Stimulated activated CD8-positive, alpha-beta memory T cell treated with anti-CD3 and anti-CD28 coated beads, Interleukin-4, amount 100 ng/mL, for 48 hours (primary cell): ENCODE measurements at regions not wholly inside any gene's neighbourhood (a gene's known extent, or its start where the extent isn't known, plus 50 kb on each side); places are given as distances from the start of the nearest gene placed in this dataset.

Source experiments
- DNase-seq: peaks from one replicate; pipeline ENCODE4 v3.0.0-alpha.2; 2020

DNA sequence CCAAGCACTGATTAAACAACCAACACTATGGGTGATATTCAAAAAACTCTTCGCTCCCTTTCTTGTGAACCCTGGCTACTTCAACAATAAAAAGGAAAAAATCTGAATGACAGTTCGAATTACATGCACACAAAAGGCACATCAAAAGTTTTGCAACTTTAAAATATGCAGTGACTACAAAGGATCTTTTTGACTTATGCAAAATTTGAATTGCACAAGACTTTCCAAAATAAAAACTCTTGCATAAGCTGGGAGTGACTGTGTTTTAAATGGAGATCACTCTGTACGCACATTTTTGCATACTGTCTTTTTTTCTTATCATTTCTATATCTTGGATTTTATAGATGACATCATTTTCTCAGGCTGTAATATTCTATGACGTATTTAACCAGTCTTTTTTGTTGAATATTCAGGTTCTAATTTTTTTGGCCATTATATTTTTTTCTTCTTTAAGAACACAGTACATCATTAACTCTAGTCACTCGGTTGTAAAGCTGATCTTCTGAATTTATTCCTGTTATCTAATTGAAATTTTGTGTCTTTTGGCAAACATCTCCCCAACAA, 667.6 kb upstream of the TBX3 start:
- no peak for DNase-seq

DNA sequence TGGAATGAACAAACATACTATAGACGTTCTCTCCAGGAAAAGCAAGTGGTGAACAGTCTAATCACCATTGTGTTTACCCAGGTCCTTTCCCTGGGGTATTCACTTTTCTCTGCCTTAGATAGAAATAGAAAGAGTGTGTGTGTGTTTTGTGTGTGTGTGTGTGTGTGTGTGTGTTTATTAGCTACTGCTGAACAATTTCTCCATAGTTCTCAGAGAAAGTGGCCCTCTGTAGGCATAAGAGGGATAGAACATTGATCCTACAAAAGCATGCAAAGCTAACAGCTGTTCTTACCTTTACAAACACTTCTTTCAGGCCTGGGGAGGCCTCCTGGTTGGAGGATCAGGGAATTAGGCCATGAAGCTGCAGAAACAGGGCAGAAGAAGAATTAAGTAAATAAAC, 665.7 kb upstream of the TBX3 start:
- DNase-seq: no peak

DNA sequence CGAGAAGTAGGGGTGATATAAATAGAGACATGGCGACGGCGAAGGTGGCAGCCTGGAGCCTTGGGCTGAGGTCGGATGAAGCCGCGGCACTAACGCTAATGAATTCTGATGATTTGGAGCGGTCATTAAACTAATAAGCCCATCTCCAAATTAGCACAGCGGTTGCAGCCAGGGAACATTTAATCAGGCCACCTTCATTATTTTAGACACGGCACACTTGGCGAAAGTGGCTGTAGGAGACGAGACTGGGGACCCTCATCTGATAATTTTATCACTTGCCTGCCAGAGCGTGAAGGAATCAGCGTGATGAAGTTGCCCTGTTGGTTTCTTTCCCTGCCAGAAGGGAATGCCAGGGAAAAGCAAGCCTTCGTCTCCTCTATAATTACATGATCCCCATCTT, 664.3 kb upstream of the TBX3 start:
- DNase-seq: no peak

DNA sequence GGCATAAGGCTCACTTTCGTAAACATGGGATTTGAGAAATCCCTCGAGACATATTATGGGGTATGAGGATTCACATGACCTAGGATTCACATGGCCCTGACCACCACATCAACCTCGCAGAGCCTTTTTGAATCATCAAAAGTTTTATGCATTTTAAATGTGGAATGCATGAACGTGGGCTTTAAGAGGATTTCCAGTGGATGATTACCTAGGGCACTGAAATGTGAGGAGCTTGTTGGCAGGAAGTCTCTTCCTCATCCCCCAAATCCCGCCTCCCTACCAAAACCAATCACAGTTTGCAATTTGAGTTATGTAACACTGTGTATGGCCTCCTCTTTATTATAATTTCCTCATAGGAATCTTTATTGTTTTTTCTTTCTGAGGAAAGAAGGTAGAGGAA, 659.6 kb upstream of the TBX3 start:
- no peak for DNase-seq

DNA sequence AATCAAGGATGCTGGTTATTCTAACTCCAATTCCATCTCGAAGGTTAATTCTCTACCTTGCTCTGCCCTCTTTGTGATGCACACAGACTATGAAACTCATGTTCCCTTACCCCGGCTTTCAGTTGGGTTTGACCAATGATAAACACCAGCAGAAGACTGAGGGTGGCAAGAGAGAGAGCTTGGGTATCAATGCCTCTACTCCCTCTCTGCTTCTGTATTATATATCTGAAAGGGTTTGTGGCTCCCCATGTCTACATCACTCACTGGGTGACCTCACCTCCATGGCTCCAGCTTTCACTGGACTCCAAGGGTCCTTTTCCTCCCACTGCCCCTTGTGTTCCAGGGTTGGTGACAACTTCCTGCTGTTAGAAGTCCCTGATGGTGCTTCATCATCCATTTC, 659.0 kb upstream of the TBX3 start:
- DNase-seq: no peak

DNA sequence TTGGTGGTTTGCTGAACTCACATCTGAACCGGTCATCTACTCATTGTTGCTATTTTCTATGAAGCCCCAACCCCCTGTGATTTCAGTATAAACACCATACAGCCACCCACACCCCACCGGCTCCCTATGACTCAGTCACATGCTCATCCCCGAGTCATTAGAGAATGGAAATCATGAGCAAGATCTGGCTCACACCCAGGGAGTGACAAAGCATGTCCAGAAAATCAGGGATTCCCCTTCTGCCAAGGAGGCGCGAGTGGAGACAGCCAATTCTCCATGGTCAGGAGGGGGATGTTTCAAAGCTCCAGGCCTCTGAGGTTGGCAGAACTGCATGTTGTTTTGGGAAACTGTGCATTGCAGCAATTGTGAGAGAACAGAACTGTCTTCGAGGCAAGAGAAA, 657.5 kb upstream of the TBX3 start:
- DNase-seq: peak; percentile 23

DNA sequence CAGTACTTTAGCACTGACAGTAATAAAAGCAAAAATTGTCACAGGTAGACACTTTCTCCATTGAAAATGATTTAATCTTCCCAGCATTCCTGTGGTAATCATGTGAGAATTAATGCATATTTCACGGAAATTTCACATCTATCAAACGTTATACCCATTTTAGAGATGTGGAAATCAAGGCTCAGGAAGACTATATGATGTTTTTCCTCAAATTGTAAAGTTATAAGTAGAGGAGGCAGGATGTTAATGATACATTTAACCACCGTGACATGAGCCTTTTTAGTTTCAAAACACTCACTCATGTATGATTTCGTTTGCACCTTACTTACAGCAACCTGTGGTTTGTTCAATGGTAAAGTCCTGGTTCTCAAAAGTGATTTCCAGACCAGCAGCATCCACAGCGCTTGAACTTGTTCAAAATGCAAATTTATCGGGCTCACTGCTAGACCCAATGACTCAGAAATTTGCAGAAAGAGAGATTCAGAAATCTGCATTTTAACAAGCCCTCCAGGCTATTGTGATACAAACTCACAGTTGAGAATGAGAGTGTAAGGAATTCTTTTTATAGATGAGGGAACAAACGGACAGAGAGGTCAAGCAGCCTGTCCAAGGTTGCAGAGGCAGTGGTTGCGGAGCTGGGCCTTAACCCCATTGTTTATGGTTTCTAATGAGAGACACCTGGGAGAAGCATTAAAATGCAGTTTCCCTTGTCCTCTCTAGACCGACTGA, 654.8 kb upstream of the TBX3 start:
- no peak for DNase-seq

DNA sequence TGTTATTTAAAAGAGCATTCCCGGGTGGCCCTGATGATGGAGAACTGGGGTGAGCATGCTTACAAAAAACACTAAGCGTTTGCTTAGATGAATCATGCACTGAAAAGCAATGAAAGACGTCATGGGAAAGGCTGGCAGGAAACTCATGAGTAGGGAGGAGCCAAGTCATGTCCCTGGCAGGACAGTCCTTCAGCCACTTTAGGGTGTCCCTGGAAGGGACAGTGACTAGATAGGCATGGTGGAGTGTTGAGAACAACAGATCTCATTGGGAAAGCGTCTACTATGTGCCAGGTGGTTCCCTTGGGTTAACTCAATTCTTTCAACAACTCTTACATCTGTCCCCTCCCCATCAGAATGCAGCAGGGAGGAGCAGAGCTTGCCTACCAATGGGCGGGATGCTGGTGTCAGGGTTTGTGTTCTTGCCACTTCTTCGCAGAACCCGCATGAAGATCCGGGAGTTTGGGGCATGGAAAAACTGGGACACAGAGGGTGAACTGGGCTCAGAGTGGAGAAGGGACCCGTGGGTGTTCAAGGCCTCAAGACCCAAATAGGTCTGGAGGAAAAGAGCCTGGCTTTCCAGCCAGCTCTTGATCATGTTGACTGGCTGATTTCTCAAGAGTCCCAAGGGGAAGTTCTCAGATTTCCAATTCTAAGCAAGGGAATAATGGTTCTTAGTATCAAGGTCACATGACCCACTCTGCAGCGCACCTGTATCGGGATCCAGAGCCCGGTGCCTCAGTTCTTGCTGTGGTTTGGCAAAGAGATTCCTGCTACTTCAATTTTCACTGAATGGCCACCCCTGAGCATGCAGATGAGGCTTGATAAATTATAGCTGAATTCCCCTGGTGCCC, 653.9 kb upstream of the TBX3 start:
- DNase-seq: no peak

DNA sequence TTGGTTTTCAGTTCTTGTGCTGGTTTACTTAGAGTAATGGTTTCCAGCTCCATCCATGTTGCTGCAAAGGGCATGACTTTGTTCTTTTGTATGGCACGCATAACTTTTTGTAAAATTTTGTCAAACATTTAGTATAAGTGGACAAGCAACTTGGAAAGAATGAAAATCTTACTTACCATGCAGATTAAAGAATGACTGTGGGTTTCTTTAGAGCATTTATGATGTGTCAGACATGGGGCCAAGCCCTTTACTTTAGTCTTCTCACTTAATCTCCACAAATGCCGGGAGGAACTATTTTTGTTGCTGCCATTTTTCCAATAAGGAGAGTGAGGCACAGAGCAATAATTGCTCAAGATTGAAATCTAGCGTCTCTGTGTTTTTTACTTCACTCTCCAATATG, 652.5 kb upstream of the TBX3 start:
- DNase-seq: no peak

DNA sequence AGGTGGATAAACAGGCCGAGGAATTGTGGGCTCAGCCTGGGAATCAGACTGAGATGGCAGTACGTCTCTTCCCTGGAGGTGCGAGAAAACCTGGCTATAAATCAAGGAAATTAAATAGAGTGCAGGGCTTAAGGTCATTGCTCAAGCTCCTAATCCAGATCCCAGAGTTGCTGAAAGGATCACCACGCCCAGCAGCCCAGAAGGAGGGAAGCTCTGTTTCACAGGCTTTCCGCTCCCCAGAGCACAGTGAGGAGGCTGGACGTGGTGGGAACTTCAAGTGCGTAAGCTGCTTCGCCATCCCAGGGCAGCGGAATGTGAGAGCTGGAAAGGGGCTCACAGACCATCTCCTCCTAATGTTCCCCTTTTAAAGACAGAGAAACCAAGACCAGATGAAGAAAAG, 651.6 kb upstream of the TBX3 start:
- DNase-seq: no peak

DNA sequence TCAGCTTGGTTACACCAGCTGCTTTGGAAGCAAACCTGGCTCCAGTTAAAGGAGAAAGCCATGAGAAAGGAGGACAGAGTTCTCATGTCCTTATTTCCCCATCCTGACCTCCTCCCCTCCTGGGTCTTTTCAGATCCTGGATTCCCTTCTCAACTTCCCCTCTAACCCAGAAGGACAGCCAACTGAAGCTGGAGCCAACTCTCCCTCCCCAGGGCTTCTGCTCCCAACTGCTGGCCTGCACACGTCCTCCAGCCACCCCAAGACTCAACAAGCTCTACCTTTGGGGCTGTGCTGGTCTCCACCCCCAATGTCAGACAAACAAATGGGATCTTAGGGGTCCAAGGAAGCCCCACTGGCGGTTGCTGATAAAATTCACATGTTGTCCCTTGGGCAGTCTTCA, 651.1 kb upstream of the TBX3 start:
- DNase-seq: no peak

DNA sequence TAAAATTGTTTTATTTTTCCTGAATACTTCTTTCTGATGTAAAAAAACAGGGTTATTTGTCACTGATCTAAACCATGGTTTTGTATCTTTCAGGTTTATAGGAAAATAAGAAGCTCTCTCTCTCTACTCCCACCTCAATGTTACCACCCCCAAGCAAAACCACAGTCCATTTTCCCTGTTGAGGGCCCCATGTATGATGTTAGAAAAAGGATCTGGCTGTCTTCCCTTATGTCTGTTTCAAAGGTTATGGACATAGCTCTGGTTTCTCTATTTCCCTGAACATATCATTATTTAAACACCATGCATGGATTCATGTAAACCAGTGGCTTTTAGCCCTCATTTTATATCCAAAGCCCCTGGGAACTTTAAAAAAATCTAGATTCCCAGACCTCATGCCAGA, 649.0 kb upstream of the TBX3 start:
- DNase-seq: no peak

DNA sequence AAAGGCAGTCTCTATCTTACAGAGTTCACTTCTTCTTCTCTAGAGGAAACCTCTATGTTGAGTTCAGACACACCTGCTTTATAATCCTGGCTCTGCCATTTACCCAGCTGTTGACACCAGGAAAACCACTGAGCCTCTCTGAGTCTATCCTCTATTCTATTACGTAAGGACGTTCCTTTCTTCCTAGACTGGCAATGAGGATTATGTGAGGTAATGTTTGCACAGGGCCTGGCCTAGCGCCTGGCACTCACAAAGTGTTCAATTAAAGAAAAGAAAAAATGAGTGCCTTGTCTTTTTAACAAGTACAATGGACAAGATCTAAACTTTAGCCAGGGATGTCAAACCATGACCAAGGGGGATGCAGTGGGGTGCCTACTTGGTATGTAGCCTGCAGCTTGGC, 641.9 kb upstream of the TBX3 start:
- DNase-seq: no peak

DNA sequence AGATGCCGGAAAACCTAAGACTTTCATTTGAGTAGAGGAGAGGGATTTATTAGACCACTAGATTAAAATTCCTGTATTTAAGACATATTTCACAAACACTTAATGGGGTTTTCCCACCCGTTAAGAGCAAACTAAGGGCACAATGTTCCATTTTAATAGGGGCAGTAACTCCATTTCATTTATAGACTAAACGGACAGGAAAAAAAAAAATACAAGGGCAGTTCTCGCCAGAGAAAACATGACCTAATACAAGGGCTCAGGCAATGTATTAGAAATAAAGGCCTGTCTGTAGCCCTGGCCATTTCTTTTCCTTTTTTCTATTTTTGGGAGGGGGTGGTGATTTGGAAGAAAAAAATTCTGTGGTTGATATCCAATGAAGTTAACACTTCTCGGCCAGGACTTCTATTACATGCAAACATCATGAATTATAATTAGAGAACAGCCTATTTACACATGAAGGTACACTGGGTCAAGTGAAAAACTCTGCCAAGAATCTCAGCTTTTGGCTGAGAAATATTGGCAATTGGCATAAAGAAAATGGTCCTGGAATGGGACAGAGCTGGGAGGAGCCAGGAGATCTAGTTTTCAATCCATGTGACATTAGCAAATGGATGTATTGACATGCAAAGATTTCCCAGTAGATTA, 641.1 kb upstream of the TBX3 start:
- DNase-seq: no peak

DNA sequence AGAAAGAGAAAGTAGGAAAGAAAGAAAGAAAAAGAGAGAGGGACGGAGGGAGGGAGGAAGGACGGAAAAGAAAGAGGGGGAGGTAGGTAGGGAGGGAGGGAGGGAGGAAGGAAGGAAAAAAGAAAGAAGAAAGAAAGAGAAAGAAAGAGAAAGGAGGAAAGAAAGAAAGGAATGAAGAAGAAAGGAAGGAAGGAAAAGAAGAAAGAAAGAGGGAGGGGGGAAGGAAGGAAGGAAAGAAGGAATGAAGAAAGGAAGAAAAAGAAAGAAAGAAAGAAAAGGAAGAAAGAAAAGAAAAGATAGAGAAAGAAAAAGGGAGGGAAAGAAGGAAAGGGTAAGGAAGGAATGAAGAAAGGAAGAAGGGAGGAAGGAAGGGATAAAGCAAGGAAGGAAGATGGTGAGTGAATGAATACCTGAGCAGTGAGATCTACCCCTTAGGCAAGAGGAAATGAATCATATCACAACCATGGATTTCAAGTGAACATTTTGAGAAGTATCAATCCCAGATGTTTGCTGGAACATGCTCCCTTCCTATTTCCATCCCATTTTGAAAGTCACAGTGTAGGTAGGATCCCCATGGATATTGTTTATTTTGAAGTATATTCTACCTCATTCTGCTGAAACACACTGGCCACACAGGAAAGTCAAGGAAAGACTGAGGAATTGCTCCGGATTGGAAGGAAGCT, 639.4 kb upstream of the TBX3 start:
- DNase-seq: no peak

DNA sequence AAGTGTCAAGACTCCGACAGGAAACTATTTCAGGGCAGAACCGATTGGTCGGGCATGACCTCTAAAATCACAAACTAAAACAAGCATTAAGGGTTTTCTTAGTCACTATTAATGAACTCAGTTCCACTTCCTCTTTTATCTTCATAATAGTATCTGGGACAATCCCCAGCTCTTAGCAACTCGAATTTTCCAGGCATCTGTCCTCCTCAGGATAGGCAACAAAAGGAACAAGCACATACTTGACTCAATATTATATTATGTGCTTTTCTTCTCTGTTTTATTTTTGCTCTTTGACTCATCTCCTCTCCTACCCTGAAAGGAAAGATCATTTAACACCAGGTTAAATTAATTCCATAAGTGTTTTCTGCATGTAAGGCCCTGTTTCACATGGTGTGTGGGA, 638.3 kb upstream of the TBX3 start:
- DNase-seq: no peak

DNA sequence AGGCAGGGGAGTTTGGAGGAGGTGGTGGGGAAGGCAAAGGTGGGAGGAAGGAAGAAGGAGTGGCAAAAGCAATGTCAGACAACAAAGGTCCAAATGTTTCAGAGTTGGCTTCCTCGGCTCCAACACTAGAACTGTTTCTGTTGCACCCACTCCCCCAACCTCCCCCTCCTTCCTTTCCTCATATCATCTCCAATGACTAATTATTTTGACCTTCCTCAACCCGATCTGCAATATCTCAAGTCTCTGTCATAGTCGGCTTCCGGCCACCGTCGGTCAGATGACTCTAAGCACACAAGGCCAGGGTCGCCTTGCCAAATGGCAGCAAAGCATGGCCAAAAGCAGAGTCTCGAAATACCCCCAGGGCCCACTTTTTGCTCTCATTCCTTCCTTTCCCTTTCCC, 637.0 kb upstream of the TBX3 start:
- DNase-seq: no peak

DNA sequence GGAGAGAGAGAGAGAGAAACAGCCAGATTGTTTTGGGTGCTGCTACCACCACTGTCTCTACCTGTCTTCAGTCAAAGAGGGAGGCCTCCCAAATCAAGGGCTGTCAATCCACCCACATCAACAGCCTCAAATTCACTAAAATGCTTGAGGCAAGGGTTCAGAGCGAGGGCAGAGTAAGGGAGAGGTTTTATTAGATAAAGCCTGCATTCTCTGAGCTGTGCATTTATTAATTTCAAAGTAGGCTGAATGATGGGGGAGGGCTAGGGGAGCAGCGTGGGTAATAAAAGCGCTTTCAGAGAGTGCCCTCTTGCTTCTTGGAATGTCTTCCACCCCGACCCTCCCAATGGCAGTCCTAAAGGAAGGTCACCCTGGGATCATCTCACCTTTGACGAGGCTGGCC, 636.5 kb upstream of the TBX3 start:
- no peak for DNase-seq

DNA sequence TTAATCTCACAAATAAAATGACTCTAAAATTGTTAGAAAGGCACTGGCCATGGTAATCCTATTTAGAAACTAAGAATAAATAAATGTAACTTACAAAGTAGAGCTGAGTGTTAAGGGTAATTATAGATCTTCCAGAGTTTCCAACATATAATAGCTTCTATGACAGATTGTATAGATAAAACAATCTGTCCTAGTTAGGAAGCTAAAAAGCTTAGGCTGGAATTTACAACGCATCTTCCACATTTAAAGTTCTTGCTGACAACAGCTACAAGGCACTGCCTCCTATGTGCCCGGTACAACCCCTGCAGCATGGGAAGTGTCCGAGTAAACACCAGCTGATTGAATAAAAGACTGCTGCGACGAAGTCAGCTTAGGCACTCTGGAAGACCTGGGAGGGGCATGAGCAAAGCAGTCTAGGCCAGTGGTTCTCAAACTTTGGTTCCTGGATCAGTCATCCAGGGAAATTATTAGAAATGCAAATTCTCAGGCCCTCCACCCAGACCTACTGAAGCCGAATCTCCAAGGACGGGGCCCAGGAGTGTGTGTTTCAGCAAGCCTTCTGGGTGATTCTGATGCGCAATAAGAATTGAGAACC, 635.6 kb upstream of the TBX3 start:
- no peak for DNase-seq

DNA sequence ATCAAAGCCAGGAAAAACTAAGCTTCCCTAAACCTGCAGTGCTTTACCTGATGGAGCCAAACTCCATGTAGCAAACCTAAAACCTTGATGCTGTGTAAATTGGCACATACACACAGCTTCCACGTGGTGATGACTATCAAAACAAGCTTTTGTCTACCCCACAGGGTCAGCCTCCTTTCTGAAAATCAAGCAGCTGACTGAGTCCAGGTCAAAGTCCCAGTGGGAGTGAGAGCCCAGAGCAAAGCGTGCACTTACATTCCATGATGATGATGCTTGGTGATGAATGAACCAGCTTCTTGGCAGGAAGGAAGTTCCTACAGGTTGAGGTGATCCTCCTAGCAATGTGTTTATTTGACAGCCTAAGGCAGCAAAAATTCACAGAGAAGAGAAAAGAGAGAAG, 630.0 kb upstream of the TBX3 start:
- no peak for DNase-seq

DNA sequence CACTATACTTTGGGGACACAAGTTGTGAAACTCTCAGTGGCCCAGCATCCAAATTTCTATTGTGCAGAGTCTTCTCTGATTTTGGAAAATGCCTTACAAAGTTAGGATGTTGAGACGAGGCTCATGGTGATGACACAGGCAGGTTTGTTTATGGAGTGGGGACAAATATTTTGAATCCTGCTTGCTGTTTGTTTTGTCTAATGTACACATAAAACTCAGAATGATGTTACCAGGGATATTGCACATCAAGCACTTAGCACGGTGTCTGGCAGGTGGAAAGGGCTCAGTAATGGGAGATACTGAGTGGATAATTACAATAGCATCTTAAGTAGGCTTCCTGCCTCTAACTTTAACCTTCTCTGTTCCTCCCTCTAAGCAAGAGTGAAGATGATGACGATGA, 628.9 kb upstream of the TBX3 start:
- no peak for DNase-seq

DNA sequence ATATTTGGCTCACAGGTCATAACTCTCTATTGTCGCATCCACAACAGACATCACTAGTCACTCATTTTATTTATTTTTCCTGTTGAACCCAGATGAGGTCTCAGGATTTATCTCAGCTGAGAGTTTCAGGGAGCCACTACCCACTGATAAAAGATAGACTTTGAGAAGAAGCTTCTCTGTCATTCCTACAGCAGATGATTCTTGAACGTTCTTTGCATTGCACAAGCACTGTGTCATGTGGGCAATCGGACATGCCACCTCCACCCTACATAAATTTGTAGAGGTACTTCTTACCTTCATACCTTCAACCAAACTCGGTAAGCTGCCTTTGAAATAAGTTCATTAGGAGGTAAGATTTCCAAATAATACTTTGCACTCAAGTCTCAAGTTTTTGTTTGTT, 627.9 kb upstream of the TBX3 start:
- no peak for DNase-seq

DNA sequence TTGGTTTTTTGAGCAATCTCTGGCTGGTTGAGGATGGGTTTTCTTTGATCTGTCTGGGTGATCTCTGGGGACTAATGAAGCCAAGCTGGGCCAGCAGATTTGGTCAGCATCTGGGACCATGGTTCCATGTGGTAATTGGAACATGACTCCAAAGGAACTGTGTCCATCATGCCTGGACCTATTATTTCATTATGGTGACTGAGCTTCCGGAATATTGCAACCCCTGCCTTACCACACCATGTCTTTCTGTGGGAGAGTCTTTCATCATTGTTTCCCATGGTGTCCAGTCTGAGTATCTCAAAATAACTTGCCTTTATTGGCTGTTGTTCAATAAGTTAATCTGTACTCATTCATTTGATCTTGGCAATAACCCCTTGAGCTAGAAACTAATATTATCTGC, 624.9 kb upstream of the TBX3 start:
- DNase-seq: no peak
